WTC11 (cell line): ENCODE measurements at regions not wholly inside any gene's neighbourhood (a gene's known extent, or its start where the extent isn't known, plus 50 kb on each side); places are given as distances from the start of the nearest gene placed in this dataset.

Experiments used
- ATF1 ChIP-seq: sonication (generic); formaldehyde crosslinking; IDR thresholded peaks from 2 replicates; pipeline ENCODE4 v1.8.1; 2023; ENCODE audit warnings: mild to moderate bottlenecking, moderate library complexity, missing genetic modification reagents
- CTCF ChIP-seq: fragments of 200-600 bp; IDR thresholded peaks from 2 replicates; pipeline ENCODE4 v1.8.0; 2022; ENCODE audit warnings: antibody characterized with exemption
- JUN ChIP-seq: sonication (generic); formaldehyde crosslinking; IDR thresholded peaks from 2 replicates; pipeline ENCODE4 v1.8.0; 2023; ENCODE audit warnings: mild to moderate bottlenecking, missing genetic modification reagents
- NFYB ChIP-seq: sonication (generic); formaldehyde crosslinking; conservative IDR thresholded peaks from 2 replicates; pipeline ENCODE4 v1.8.0; 2022; ENCODE audit warnings: low read depth, missing genetic modification reagents
- NR2C2 ChIP-seq: sonication (generic); formaldehyde crosslinking; IDR thresholded peaks from 2 replicates; pipeline ENCODE4 v1.8.0; 2022; ENCODE audit warnings: mild to moderate bottlenecking, missing genetic modification reagents
- TCF7 ChIP-seq: sonication (generic); formaldehyde crosslinking; IDR thresholded peaks from 2 replicates; pipeline ENCODE4 v1.8.0; 2022; ENCODE audit warnings: mild to moderate bottlenecking, low read depth, missing genetic modification reagents, moderate library complexity
- TP53 ChIP-seq: sonication (generic); formaldehyde crosslinking; IDR thresholded peaks from 2 replicates; pipeline ENCODE4 v1.8.1; 2023; ENCODE audit warnings: mild to moderate bottlenecking, missing genetic modification reagents
- ZSCAN18 ChIP-seq: fragments of 250-450 bp; sonication (Bioruptor Pico); IDR thresholded peaks from 2 replicates; pipeline ENCODE4 v2.1.2; 2022; ENCODE audit warnings: mild to moderate bottlenecking, moderate library complexity
- TF ChIP-seq, protein P1 (sequence below): sonication (generic); formaldehyde crosslinking; IDR thresholded peaks from 2 replicates; pipeline ENCODE4 v1.8.1; 2023; ENCODE audit warnings: mild to moderate bottlenecking, moderate library complexity, missing genetic modification reagents
- TF ChIP-seq, protein P2 (sequence below): sonication (generic); formaldehyde crosslinking; IDR thresholded peaks from 2 replicates; pipeline ENCODE4 v1.8.1; 2022; ENCODE audit warnings: missing genetic modification reagents, borderline replicate concordance
- TF ChIP-seq, protein P3 (sequence below): sonication (generic); formaldehyde crosslinking; IDR thresholded peaks from 2 replicates; pipeline ENCODE4 v1.8.1; 2022; ENCODE audit warnings: mild to moderate bottlenecking, moderate library complexity, missing genetic modification reagents
- TF ChIP-seq, protein P4 (sequence below): sonication (generic); formaldehyde crosslinking; IDR thresholded peaks from 2 replicates; pipeline ENCODE4 v1.8.0; 2022; ENCODE audit warnings: missing genetic modification reagents

DNA sequence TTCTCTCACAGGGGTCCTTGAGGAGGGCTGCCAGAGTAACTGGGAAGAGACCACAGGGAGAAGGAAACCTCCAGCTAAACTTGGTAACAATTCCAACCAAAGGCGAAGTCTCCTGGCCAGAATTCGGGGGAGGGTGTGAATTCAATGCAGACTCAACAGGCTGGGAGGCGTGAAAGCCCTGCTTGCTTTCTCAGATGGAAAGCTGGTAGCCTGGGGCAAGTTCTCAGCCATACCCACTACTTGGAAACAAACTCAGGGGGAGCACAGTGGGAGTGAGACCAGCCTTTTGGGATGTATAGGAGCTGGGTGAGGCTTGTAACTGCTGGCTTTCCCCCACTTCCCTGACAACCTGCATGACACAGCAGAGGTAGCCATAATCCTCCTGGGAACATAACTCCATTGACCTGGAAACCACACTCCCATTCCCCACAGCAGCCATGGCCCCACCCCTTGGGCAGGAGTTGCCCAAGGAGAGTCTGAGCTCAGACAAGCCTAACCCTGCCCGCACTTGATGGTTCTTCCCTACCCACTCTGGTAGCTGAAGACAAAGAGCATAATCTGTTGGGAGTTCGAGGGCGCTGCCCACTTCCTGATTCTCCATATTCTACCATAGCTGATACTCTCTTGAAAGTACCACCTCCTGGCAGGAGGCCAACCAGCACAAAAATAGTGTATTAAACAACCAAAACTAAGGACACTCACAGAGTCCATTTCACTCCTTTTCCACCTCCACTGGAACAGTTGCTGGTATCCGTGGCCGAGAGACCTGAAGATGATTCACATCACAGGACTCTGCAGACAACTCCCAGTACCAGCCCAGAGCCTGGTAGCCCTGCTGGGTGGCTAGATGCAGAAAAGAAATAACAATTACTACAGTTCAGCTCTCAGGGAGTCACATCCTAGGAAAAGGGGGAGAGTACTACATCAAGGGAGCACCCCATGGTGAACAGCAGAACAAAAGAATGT, 123.8 kb downstream of the FAM170A start:
- TF ChIP-seq ZSCAN18 (CRISPR knock-in tag) (no peak), CTCF (no peak), TP53 (CRISPR knock-in tag) (no peak), NR2C2 (CRISPR knock-in tag) (no peak), JUN (CRISPR knock-in tag) (no peak), TCF7 (no peak), ATF1 (CRISPR knock-in tag) (no peak), NFYB (CRISPR knock-in tag) (no peak)
- TF ChIP-seq, protein P1, sequence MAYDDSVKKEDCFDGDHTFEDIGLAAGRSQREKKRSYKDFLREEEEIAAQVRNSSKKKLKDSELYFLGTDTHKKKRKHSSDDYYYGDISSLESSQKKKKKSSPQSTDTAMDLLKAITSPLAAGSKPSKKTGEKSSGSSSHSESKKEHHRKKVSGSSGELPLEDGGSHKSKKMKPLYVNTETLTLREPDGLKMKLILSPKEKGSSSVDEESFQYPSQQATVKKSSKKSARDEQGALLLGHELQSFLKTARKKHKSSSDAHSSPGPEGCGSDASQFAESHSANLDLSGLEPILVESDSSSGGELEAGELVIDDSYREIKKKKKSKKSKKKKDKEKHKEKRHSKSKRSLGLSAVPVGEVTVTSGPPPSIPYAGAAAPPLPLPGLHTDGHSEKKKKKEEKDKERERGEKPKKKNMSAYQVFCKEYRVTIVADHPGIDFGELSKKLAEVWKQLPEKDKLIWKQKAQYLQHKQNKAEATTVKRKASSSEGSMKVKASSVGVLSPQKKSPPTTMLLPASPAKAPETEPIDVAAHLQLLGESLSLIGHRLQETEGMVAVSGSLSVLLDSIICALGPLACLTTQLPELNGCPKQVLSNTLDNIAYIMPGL (CRISPR knock-in tag) = no peak
- TF ChIP-seq, protein P2, sequence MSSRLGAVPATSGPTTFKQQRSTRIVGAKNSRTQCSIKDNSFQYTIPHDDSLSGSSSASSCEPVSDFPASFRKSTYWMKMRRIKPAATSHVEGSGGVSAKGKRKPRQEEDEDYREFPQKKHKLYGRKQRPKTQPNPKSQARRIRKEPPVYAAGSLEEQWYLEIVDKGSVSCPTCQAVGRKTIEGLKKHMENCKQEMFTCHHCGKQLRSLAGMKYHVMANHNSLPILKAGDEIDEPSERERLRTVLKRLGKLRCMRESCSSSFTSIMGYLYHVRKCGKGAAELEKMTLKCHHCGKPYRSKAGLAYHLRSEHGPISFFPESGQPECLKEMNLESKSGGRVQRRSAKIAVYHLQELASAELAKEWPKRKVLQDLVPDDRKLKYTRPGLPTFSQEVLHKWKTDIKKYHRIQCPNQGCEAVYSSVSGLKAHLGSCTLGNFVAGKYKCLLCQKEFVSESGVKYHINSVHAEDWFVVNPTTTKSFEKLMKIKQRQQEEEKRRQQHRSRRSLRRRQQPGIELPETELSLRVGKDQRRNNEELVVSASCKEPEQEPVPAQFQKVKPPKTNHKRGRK (CRISPR knock-in tag) = no peak
- TF ChIP-seq, protein P3, sequence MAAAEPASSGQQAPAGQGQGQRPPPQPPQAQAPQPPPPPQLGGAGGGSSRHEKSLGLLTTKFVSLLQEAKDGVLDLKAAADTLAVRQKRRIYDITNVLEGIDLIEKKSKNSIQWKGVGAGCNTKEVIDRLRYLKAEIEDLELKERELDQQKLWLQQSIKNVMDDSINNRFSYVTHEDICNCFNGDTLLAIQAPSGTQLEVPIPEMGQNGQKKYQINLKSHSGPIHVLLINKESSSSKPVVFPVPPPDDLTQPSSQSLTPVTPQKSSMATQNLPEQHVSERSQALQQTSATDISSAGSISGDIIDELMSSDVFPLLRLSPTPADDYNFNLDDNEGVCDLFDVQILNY = no peak
- TF ChIP-seq, protein P4, sequence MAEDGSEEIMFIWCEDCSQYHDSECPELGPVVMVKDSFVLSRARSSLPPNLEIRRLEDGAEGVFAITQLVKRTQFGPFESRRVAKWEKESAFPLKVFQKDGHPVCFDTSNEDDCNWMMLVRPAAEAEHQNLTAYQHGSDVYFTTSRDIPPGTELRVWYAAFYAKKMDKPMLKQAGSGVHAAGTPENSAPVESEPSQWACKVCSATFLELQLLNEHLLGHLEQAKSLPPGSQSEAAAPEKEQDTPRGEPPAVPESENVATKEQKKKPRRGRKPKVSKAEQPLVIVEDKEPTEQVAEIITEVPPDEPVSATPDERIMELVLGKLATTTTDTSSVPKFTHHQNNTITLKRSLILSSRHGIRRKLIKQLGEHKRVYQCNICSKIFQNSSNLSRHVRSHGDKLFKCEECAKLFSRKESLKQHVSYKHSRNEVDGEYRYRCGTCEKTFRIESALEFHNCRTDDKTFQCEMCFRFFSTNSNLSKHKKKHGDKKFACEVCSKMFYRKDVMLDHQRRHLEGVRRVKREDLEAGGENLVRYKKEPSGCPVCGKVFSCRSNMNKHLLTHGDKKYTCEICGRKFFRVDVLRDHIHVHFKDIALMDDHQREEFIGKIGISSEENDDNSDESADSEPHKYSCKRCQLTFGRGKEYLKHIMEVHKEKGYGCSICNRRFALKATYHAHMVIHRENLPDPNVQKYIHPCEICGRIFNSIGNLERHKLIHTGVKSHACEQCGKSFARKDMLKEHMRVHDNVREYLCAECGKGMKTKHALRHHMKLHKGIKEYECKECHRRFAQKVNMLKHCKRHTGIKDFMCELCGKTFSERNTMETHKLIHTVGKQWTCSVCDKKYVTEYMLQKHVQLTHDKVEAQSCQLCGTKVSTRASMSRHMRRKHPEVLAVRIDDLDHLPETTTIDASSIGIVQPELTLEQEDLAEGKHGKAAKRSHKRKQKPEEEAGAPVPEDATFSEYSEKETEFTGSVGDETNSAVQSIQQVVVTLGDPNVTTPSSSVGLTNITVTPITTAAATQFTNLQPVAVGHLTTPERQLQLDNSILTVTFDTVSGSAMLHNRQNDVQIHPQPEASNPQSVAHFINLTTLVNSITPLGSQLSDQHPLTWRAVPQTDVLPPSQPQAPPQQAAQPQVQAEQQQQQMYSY = no peak
